Neural progenitor cell (in vitro differentiated cells): ENCODE measurements at regions not wholly inside any gene's neighbourhood (a gene's known extent, or its start where the extent isn't known, plus 50 kb on each side); places are given as distances from the start of the nearest gene placed in this dataset.

Source experiments
- CTCF ChIP-seq: fragments of 200-600 bp; sonication (generic); IDR thresholded peaks from 2 replicates; pipeline ENCODE4 v1.5.1; 2017; ENCODE audit warnings: antibody characterized with exemption, mild to moderate bottlenecking
- EZH2 ChIP-seq: fragments of 200-600 bp; sonication (generic); IDR thresholded peaks from 2 replicates; pipeline ENCODE4 v1.6.1; 2017; ENCODE audit warnings: antibody characterized with exemption, mild to moderate bottlenecking, moderate library complexity
- EZH2phosphoT487 ChIP-seq: fragments of 200-600 bp; sonication (generic); IDR thresholded peaks from 2 replicates; pipeline ENCODE4 v1.6.1; 2017; ENCODE audit warnings: antibody characterized with exemption

- TF ChIP-seq CTCF: no peak
- TF ChIP-seq EZH2phosphoT487: no peak
- no peak for TF ChIP-seq EZH2
Measured at GRCh38 chr6:125618629-125619028, 130.8 kb upstream of the HEY2 start.
